SH-SY5Y (cell line): ENCODE measurements at regions not wholly inside any gene's neighbourhood (a gene's known extent, or its start where the extent isn't known, plus 50 kb on each side); places are given as distances from the start of the nearest gene placed in this dataset.

Experiments
- GATA2 ChIP-seq: IDR thresholded peaks from 2 replicates; pipeline ENCODE4 v1.6.1; 2011; ENCODE audit warnings: mild to moderate bottlenecking, low read depth, low read length
- GATA3 ChIP-seq: IDR thresholded peaks from 2 replicates; pipeline ENCODE4 v1.6.1; 2011; ENCODE audit warnings: low read depth, mild to moderate bottlenecking, low read length, moderate library complexity

- TF ChIP-seq GATA3 (no peak), GATA2 (no peak)
These were observed 258.0 kb upstream of the API5 start for GRCh38 chr11:43053638-43054412.

GRCh38 chr11:43067681-43068080, 244.1 kb upstream of the API5 start:
- no peak for TF ChIP-seq GATA3
- no peak for TF ChIP-seq GATA2

GRCh38 chr11:43071338-43071737, 240.5 kb upstream of the API5 start:
- TF ChIP-seq GATA3: no peak
- TF ChIP-seq GATA2: no peak

GRCh38 chr11:43072096-43072495, 239.7 kb upstream of the API5 start:
- no peak for TF ChIP-seq GATA3
- no peak for TF ChIP-seq GATA2

GRCh38 chr11:43072911-43073310, 238.9 kb upstream of the API5 start:
- TF ChIP-seq GATA2 (no peak), GATA3 (no peak)

- TF ChIP-seq GATA3 (no peak), GATA2 (no peak)
These were observed 237.0 kb upstream of the API5 start for GRCh38 chr11:43074810-43075209.

GRCh38 chr11:43101113-43101512, 210.7 kb upstream of the API5 start:
- TF ChIP-seq GATA2 (no peak), GATA3 (no peak)

- no peak for TF ChIP-seq GATA2
- TF ChIP-seq GATA3: no peak
These were observed 195.7 kb upstream of the API5 start for GRCh38 chr11:43116071-43116470.

- no peak for TF ChIP-seq GATA2
- no peak for TF ChIP-seq GATA3
These were observed 192.4 kb upstream of the API5 start for GRCh38 chr11:43119275-43119970.

GRCh38 chr11:43122546-43122945, 189.2 kb upstream of the API5 start:
- TF ChIP-seq GATA3 (no peak), GATA2 (no peak)

- TF ChIP-seq GATA3 (no peak), GATA2 (no peak)
These were observed 188.4 kb upstream of the API5 start for GRCh38 chr11:43123443-43123842.

- TF ChIP-seq GATA2 (no peak), GATA3 (no peak)
These were observed 187.4 kb upstream of the API5 start for GRCh38 chr11:43124272-43124935.

GRCh38 chr11:43129329-43129728, 182.5 kb upstream of the API5 start:
- no peak for TF ChIP-seq GATA3
- no peak for TF ChIP-seq GATA2

- TF ChIP-seq GATA3: no peak
- TF ChIP-seq GATA2: no peak
These were observed 181.2 kb upstream of the API5 start for GRCh38 chr11:43130616-43131015.
